ENCODE measurements at regions not wholly inside any gene's neighbourhood (a gene's known extent, or its start where the extent isn't known, plus 50 kb on each side); places are given as distances from the start of the nearest gene placed in this dataset.
"Not testable (repeated sequence)": the region's sequence is repeated elsewhere in the genome, so short reads cannot be mapped to it uniquely, and the experiment has no call there.

GRCh38 chr11:121924191-121924590 lies 191.8 kb downstream of the BLID start:
- H3K4me3 ChIP-seq (ENCODE audit: low read depth, low read length) = no peak overlapping the region
- no peak for TF ChIP-seq CTCF (IDR thresholded peaks at IDR 0.05; ENCODE audit: insufficient read depth, low read depth, low read length, missing control alignments)
- DNase-seq (ENCODE audit: low read depth) = no peak

- no peak for DNase-seq (ENCODE audit: low read depth)
- no peak overlapping the region for H3K4me3 ChIP-seq (ENCODE audit: low read depth, low read length)
- no peak for TF ChIP-seq CTCF (IDR thresholded peaks at IDR 0.05; ENCODE audit: insufficient read depth, low read depth, low read length, missing control alignments)
These were observed 198.5 kb downstream of the BLID start for GRCh38 chr11:121917482-121917881.

DNA sequence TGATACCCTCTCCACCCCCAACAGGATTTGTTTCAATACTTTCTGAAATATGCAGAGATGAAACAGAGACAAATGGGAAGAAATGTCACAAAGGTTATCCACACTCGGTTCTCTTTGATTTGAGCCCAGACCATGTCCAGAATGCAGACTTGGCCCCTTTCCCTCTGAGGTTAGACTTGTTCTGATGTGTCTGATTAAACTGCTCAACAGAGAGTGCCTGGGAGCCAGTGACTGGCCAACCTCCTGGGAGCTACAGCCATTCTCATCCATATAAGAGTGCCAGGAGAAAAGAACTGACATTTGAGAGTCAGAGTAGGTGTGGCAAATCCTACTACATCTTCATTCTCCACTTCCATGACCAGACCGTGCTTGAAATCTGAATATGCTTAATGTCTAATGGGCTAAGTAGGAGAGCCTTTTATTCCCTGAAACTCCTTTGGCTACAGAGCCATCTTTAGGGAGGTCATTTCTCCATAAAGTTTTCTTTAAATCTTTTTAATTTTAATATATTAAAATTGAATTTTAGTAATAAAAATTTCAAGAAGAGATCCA lies 201.4 kb downstream of the BLID start:
- no peak for DNase-seq (ENCODE audit: low read depth)
- H3K4me3 ChIP-seq (ENCODE audit: low read depth, low read length) = no peak overlapping the region
- no peak for TF ChIP-seq CTCF (IDR thresholded peaks at IDR 0.05; ENCODE audit: insufficient read depth, low read depth, low read length, missing control alignments)

DNA sequence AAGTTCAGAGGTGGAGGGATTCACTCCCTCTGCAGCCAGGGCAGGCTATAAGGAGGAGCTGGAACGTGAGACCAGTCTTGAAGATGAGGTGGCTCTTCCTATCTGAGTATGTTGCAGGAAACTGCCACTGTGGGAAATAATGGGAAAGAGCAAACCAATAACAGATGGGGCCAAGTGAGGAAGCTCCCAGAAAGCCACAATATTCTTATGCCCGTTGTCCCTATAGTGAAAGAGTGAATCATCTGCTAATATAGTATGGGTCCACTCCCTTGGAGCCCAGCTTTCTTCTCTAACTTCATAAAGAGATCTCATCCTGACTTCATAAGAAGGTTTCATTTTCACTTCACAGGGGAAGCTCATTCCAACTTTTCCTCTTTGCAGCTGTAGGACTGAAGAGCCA lies 206.4 kb downstream of the BLID start:
- TF ChIP-seq CTCF (IDR thresholded peaks at IDR 0.05; ENCODE audit: insufficient read depth, low read depth, low read length, missing control alignments) = no peak
- no peak for DNase-seq (ENCODE audit: low read depth)
- no peak overlapping the region for H3K4me3 ChIP-seq (ENCODE audit: low read depth, low read length)

DNA sequence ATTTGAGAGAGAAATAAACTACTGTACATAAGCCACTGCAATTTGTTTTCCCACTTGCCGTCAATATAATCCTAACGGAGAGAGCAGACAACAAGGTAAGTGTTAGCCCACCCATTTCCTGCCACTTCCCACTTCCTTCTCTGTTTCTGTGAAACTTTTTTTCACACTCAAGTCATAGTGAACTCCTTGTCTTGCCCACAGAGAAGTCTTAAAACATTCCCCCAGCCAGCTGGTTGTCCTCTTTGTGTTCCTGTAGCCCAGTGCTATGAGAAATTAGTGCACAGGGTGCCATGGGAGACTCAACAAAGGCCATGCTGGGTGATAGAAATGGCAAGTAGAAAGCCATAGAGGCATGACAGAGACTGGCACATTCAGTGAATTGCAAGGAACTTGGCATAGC lies 208.6 kb downstream of the BLID start:
- no peak for TF ChIP-seq CTCF (IDR thresholded peaks at IDR 0.05; ENCODE audit: insufficient read depth, low read depth, low read length, missing control alignments)
- no peak overlapping the region for H3K4me3 ChIP-seq (ENCODE audit: low read depth, low read length)
- no peak for DNase-seq (ENCODE audit: low read depth)

GRCh38 chr11:121904148-121904547 lies 211.9 kb downstream of the BLID start:
- no peak overlapping the region for H3K4me3 ChIP-seq (ENCODE audit: low read depth, low read length)
- no peak for TF ChIP-seq CTCF (IDR thresholded peaks at IDR 0.05; ENCODE audit: insufficient read depth, low read depth, low read length, missing control alignments)
- no peak for DNase-seq (ENCODE audit: low read depth)

GRCh38 chr11:121901886-121902285 lies 214.1 kb downstream of the BLID start:
- no peak overlapping the region for H3K4me3 ChIP-seq (ENCODE audit: low read depth, low read length)
- no peak for TF ChIP-seq CTCF (IDR thresholded peaks at IDR 0.05; ENCODE audit: insufficient read depth, low read depth, low read length, missing control alignments)
- DNase-seq (ENCODE audit: low read depth) = no peak

- DNase-seq (ENCODE audit: low read depth); H3K4me3 ChIP-seq (ENCODE audit: low read depth, low read length): not testable (repeated sequence)
These were observed 214.6 kb downstream of the BLID start for GRCh38 chr11:121901417-121901816.

Data from GM12865 (cell line).